GM10266 (cell line): ENCODE measurements at regions not wholly inside any gene's neighbourhood (a gene's known extent, or its start where the extent isn't known, plus 50 kb on each side); places are given as distances from the start of the nearest gene placed in this dataset.
"Not testable (repeated sequence)": the region's sequence is repeated elsewhere in the genome, so short reads cannot be mapped to it uniquely, and the experiment has no call there.

Source experiments
- DNase-seq: peaks from one replicate; pipeline ENCODE4 v3.0.0; 2012; ENCODE audit errors: extremely low spot score

DNA sequence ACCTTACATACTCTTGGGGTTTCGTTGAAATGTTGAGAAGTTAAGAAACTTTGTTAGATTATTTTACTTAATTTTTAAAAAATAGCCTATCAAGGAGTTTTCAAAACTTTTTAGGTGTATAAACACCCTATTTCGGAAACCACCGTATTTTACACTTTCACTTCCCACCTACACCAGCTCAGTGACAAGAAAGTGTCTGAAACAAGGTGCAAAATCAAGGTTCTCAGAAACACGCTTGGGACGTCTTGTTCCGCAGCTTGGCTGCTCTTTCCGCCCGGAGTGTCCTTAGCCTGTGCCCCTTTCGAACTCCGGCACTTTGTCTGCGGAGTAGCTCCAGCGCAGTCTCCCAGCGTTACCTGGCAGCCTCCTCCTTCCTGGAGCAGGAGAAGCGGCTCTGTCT is 233.8 kb upstream of the PLGLB1 start:
- DNase-seq, result not testable (repeated sequence)

DNA sequence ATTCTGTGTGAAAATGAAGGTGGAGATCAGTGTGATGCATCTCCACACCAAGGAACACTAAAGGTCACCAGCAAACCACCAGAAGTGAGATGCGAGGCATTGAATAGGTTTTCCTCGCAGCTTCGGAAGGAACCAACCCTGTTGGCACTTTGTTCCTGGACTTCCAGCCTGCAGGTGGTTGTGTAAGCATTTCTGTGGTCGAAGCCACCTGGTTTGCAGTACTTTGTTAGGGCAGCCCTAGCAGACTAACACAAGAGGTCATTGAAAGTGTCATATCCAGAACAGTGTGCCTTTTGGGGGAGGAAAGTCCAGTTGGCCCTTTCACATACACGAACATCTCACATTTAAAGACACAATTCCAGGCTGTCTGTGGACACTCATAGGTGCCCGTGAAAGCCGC is 237.2 kb upstream of the PLGLB1 start:
- not testable (repeated sequence) for DNase-seq

DNA sequence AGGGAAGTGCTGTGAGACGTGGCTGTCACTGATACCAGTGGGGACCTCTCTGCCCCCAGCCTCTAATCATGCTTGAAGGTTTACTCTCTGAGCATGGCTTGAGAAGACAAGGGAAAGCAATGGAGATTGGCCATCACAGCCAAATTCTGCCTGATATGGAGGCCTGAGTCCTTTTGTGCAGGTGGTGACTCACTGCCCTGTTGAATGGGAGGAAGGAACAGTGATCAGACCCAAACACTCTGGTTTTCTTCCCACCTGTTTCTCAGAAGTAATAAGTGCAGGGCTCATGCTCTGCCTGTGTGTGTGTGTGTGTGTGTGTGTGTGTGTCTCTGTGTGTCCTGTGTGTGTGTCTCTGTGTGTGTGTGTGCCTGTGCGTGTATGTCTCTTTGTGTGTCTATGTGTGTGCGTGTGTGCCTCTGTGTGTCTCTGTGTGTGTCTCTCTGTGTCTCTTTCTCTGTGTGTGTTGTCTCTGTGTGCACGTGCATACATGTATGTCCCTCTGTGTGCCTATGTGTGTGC is 240.6 kb upstream of the PLGLB1 start:
- DNase-seq, result not testable (repeated sequence)

DNA sequence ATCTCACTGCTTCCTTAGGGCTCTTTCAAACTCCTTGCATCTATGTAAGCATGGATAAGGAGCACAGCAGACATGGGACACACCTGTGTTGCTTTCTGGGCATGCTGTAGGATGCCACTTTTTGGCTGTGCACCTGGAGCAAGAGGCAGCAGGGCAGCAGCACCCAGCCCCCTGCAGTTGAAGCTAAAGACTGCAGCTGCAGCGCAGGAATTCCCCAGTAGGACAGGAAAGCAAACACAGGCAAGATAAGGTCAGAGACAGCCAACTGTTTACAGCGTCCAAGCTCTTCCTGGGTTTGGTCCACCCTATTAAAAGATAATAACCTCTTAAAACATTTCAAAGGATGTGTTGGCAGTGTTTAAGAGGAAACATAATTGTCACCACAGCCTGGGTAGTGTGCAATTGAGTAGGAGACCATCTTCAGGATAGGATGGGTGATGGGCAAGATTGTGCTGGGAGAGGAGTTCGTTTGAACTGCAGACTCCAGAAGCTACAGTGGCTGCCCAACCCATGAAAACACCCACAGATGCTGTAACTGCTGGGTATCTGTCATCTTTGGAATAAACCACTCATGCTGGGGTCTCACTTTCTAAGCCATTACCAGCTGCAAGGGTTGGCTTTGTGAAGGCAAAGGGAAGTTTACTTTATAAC is 242.3 kb upstream of the PLGLB1 start:
- not testable (repeated sequence) for DNase-seq

DNA sequence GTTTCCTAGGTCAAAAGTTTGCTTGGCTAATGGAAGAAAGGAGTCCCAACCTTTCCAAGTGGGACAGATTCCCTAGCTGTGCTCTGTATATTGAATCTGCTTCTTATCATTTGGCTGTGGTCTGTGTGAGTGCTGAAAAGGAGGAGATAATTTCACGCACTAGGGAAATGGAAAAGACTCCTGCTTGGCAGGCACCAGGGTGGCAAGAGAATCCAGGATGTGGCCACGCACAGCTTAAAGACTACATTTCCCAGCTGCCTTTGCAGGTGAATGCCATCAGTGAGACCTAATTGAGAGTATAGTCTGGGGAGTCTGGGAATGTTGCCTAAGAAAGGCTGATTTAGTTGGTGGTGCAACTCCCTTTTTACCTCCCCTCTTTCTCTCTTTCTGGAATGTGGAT is 253.5 kb upstream of the PLGLB1 start:
- DNase-seq, result not testable (repeated sequence)

DNA sequence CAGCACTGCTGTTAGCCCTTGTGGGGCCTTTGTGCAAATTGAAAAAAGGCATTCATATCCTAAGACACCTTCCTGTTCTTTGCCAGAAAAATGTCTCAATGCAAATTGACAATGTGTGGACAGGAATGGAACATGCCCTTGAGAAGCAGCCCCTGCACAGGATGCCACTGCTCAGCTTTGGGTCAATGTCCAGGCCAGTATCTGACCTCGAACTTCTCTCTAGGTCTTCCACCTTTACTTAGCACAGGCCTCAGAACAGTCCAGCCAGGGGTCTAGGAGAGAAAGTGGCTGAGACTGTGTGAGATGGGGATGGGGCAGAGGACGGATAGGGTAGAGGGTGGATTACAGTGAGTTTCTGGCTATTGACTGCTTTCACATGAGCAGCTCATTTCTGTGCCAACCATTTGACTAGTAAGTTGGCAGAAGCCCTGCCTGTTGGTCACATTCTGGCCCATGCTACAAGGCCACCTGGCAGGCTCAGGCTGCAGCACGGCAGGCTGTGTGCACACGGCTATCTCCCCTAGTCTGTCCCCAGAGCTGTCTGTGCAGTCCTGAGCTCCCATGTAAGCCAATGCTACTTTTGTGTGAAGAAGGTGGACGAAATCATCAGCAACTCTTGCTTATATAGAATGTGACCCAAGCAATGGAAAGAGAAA is 254.5 kb upstream of the PLGLB1 start:
- not testable (repeated sequence) for DNase-seq

DNA sequence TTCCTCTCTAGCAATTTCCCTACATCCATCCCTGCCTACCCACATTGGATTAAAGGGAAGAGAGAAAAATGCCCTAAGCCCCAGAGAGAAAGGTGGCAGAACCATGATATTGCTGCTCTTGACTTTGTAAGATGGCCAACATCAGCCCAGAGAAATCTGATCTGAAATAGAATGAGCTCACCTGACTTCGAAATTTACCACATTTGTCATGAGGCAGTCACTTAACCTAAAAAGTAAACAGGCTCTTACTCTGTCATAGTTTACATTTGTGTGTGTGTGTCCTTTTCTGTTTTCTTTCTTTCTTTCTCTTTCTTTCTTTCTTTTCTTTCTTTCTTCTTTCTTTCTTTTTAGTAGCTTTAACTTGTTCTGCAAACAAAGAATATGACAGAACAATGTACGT is 255.0 kb upstream of the PLGLB1 start:
- not testable (repeated sequence) for DNase-seq

DNA sequence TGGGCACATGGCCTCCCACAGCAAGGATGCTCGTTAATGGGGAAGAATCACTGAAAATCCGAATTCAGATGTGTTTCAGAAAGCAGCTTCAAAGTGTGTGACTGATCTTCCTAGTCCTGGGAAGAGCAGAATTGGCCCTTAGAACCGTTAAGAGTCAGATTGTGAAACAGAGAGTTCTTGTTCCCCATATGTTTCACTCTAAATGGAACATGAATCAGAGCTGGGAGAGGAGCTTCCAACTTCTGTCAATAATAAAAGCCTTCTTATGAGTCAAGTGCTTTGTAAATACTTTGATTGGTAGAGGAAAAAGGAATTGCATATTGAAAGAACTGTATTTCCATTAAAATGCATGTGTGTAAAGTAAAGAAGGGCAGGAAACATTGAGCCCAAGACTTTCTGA is 256.1 kb upstream of the PLGLB1 start:
- DNase-seq, result not testable (repeated sequence)

DNA sequence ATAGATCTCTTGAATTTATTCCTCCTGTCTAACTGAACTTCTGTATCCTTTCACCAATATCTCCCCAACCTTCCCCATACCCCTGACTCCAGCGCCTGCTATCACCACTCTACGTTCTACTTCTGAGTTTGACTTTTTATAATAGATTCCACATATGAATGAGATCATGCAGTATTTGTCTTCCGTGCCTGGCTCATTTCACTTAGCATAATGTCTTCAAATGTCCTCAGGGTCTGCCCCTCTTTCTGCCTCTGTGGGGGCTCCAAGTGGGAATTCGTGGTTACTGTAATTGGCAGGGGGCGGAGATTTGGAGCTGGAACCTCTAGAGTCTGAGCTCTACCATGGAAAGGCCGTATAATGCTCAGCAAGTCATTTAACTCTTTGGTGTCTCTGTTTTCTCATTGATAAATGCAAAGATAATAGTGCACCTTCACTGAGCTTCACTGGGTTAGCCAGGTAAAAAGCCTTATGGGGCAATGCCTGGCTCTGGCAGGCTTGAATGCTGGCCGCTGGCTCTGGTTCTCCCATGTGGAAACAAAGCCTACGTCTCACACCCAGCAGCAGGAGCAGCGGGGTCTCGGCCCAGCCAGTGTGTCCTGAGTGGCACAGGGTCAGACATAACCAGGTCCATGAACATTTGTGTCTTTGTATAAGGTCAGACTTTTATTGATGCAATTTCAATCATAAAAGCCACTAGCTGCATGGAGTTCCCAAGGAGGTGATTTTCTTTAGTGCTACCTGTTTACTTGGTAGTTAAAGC is 259.1 kb upstream of the PLGLB1 start:
- DNase-seq, result not testable (repeated sequence)

DNA sequence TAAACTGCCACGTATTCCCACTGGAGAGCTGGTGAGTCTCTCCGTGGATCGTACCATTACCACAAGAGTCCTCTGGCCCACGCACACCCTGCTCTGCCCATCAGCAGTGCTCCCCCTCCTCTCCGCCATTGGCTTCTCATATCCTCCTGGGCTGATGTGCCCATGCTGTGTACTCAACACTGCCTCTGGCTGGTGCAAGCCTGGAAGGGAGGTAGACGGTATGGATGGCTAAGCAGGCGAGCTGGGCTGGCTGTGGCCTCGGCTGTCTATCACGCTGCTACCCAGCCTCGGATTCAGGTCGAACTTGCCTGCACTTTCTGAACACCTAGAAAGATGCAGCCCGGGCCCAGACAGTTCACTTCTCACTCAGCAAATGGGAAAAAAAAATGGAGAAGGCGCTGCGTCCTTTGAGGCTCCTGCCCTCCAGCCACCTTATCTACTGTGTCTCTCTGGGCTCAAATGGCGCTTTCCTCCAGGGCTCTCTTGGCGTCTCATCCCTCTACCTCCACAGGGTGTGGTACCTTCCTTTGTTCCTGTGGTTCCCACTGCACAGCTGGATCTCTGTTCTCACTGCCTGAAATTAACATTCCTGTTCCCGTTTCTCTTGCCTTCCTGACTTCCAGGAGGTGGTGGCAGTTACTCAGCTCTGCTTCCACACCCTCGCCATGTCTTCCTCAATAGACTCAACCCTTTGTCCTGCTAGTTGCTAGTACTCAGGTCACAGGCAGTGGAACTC is 262.3 kb upstream of the PLGLB1 start:
- not testable (repeated sequence) for DNase-seq

DNA sequence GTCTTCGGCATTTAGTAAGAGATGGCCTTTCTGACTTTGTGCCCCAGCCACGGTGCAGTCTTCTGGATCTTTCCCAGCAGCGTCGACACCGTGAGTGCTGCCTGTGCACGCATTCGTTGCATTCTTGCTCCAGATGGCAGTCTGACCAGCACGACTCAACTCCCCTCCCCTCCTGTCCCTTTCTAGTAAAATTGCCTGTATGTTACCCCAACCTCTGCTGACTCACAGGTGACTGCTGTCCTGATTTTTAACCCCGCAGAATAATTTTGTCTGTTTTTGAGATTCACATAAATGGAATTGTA is 262.8 kb upstream of the PLGLB1 start:
- not testable (repeated sequence) for DNase-seq

DNA sequence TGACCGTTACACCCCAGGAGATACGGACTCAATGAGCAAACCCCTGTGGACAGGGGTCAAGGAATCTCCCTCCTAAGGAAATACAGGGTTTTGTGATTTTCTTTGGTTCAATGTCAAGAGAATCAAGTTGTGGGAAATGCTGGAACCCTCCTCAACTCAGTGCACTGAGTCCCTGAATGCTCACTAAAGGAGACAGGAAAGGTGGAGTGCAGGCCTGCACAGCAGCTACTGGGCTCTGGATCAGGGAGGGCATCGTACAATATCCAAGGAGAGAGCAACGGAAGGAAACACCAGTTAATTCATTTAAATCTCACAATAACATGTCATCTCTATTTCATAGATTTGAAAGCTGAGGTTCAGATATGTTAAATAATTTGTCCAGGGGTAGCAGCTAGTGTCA is 263.5 kb upstream of the PLGLB1 start:
- not testable (repeated sequence) for DNase-seq

DNA sequence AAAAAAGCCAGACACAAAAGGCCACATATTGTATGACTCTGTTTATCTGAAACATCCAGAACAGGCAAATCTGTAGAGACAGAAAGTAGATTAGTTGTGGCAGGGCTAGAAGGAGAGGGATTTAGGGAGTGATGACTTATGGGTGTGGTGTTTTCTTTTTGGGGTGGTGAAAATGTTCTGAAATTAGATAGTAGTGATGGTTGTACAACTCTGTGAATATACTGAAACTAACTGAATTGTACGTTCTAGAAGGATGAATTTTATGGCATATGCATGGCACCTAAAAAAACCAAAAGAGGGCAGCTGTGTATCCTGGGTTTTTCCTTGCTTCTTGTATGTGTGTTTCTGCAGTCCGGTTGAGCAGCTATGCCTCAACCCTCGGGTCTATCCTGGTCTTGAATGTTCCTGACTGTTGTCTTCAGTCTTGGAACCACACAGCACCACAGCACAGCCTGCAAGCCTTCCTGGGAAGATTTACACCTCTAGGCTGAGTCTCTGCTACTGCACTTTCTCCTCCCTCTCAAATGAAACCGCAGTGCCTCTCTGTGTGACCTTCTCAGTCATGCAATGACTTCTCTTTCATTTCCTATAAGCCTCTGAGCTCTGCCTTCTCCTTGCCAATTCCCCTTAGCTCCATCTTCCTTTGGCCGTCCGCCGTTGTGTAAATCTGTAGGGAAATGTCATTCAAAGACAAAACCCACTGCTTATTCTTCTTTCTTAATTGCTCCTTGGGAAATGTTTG is 269.1 kb upstream of the PLGLB1 start:
- DNase-seq, result not testable (repeated sequence)

DNA sequence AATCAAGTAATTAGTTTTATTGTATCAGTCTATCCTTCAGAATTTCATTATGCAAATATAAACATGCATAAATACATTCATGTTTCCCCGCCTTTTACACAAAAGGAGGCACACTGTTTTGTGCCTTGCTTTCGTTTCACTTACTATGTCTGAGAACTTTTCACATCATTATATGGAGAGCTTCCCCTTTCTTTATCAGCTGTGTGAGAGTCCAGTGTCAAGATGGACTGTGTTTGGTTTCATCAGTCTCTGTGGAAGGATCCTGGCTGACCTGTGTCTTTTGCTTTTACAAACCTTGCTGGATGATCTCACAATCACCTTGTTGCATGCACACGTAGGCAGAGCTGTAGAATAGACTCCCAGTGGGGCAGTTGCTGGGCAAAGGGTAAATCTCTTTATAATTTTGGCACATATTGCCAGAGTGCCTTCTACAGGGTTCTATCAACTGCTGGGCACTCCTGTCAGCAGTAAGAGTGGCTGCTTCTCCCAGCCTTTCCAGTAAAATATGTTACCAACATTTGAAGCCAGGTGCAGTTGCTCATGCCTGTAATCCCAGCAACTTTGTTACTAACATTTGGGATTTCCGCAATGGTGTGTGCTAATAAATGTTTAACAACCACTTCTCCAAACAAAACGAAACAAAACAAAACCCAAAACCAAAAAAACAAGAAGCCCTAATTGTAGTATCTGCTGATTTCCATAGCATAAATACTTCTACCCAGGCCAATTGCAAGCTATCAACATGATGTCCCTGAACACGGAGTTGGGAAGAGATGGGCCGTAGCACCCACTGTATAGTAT is 270.0 kb upstream of the PLGLB1 start:
- not testable (repeated sequence) for DNase-seq

DNA sequence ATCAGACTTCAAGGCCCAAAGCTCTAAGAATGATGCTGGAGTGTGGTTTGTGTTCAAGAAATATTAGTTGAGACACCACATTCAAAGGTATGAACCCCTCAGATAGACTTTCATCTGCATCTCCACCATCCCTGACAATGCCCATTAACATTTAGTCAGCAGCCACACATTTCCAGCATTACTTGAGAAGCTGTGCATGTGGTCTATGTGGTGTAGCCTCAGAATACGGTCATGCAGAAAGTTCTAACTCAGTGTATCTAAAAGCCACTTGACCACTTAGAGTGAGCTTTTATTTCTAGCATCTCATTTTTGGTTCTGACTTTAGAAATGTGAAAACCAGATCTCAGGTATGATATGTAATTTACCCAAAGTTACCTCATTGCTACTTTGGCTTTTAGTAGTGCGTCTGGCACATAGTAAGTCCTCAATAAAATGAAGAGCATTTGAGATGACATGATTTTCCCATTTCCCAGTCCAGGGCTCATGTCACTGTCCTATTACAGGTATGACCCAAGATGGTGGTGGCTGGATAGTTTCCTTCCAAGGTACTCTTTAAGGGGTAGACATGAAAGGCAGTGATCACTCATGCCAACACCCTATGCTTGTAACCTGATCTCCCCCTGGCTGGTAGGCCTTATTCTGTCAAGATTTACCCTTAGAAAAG is 272.4 kb upstream of the PLGLB1 start:
- not testable (repeated sequence) for DNase-seq

DNA sequence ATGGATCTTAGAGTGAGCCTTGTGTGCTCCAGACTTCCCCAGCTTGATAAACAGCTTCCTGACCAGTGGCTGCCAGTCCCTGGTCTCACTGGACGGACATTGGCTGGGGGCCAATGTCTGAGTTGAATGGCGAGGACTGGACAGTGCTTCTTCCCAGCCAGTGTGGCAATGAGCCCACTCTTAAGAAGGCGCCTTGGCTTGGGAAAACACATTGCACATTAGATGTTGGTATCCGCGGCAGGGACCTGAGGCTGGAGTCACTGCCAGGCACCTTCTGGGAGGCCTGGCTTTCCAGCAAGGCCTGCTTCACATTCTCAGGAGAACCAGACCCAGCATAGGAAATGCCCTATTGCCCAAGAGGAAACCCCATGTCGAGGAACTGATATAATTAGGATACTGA is 273.5 kb upstream of the PLGLB1 start:
- not testable (repeated sequence) for DNase-seq

DNA sequence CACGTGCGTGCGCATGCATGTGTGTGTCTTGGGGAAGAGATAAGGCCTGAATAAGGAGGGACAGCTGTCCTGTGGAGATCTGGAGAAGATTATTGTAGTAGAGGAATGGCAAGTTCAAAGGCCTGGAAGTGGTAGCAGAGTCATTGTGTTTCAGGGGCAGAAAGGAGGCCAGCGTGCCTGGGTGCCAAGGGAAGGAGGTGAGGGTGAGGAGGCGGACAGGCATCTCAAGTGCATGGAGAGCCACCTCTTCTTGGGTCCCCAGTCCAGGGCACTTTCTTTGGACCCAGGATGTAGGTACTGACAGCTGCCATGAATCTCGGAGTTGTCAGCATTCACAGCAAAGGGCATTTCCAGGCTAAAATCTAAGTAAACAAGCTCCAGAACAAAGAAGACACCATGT is 279.7 kb upstream of the PLGLB1 start:
- not testable (repeated sequence) for DNase-seq

DNA sequence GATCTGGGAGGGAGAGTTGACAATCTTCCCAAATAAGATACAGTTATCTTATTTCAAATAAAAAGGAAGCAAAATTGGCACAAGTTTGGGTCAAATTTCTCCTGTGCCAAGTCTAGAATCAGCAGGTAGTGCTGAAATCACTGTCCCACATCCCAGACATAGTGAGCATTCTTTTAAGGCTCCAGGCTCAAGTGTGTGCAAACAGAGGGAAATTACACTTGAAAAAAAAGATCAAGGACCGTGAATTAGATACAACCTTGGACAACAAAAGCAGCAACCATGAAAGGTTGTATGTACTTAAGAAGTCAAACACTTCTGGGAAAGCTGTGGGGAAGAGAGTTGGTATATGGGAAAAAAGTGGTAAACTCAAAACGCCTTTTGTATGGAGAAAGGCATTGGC is 280.2 kb upstream of the PLGLB1 start:
- not testable (repeated sequence) for DNase-seq

DNA sequence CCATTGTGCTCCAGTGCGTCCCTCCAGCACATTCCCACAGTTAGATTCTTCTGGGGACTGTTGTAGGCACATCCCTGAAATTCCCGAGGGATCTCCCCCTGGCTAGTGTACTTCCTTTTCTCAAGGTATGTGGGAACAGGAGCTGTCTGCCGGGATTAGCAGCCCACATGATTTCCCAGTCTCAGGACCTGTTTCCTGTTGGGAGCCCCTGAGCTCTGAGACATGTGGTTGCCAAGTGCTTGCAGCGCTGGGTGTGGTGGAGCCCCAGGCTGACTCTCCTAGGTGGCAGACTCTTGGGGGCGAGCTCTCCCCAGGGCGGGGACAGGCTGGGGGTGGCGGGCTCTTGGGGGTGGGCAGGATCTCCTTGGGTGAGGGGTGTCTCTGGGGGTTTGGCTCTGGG is 287.0 kb upstream of the PLGLB1 start:
- not testable (repeated sequence) for DNase-seq

DNA sequence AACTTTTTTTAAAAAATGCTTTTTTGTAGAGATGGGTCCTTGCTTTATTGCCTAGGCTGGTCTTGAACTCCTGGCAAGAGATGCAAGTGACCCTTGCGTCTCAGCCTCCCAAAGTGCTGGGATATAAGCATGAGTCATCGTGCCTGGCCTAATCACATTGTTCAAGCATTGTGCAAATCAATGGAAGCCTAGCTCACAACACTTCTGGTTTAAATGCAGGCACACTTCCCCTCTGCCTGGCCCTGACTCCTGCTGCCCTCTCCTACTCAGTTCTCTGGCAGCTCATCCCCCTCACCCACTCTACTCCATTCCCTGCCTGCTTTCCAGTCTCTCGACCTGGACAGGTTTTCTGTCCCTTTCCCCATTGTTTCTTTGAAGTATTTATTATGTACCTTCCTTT is 288.1 kb upstream of the PLGLB1 start:
- DNase-seq, result not testable (repeated sequence)
